HepG2 (cell line): ENCODE measurements at regions not wholly inside any gene's neighbourhood (a gene's known extent, or its start where the extent isn't known, plus 50 kb on each side); places are given as distances from the start of the nearest gene placed in this dataset.

Experiments used
- ATAC-seq: fragments of 200-7000 bp; cut with Tn5 transposase; 3 replicates; pipeline ENCODE4 v1.9.1; 2020; ENCODE audit warnings: mild to moderate bottlenecking, moderate library complexity
- BruUV-seq: library from RNA; stranded (reverse); fragments of 400-500 nt; replicated peaks from 2 replicates; lab custom pipeline; 2021; lab: Mats Ljungman, UMichigan
- CTCF ChIA-PET: fragments of 300-600 bp; formaldehyde crosslinking; extraction: SDS; loops from one replicate; lab custom pipeline; 2021; ENCODE audit warnings: low total read pairs, inconsistent platforms, low intra/inter-chr PET ratio; lab: Yijun Ruan, JAX
- POLR2A ChIA-PET: fragments of 350-600 bp; sonication (Branson Sonifier 250); formaldehyde crosslinking; loops from one replicate; lab custom pipeline; 2020; ENCODE audit warnings: antibody characterized with exemption, inconsistent platforms; lab: Yijun Ruan, JAX
- DNase-seq: peaks from one replicate; pipeline ENCODE4 v3.0.0-alpha.2; 2015; ENCODE audit warnings: low spot score
- FAIRE-seq: peaks from 3 replicates; lab custom pipeline; 2011; peaks lifted over from hg19 to GRCh38; lab: Jason Lieb, UNC
- H2AFZ ChIP-seq: one replicate; pipeline ENCODE4 v1.6.1; 2011; ENCODE audit warnings: low read length, inconsistent platforms
- H3K27ac ChIP-seq: fragments of 300-600 bp; 3 replicates; pipeline ENCODE4 v1.8.0; 2011; ENCODE audit warnings: mixed run types, mild to moderate bottlenecking, mixed read lengths, low read length, inconsistent platforms; ENCODE audit not compliant: insufficient read depth; ENCODE audit errors: extremely low read length
- H3K27me3 ChIP-seq, 2 experiments: fragments of 200-600 bp in 1 of 2; 2 replicates in 1 of 2; 3 replicates in 1 of 2; pipeline versions ENCODE4 v1.6.0 to v1.8.0; 2011; ENCODE audit warnings: low read length in 2 of 2, mild to moderate bottlenecking in 2 of 2, moderate library complexity in 2 of 2, inconsistent platforms in 1 of 2; ENCODE audit not compliant: insufficient read depth in 2 of 2, control insufficient read depth in 1 of 2
- H3K36me3 ChIP-seq, 2 experiments: fragments of 200-600 bp in 1 of 2; replicated peaks in 1 of 2; 2 replicates in 1 of 2; 3 replicates in 1 of 2; pipeline versions ENCODE4 v1.5.1 to v1.8.0; 2011; ENCODE audit warnings: low read length in 2 of 2, inconsistent platforms in 1 of 2; ENCODE audit not compliant: insufficient read depth in 2 of 2, control insufficient read depth in 1 of 2
- H3K4me1 ChIP-seq: 2 replicates; pipeline ENCODE4 v1.5.1; 2012; ENCODE audit warnings: low read length, inconsistent platforms; ENCODE audit not compliant: insufficient read depth
- H3K4me2 ChIP-seq: 2 replicates; pipeline ENCODE4 v1.6.0; 2011; ENCODE audit warnings: low read depth, low read length, inconsistent platforms
- H3K4me3 ChIP-seq, 3 experiments: fragments of 200-600 bp in 1 of 3; sonication (generic), shearing (Covaris generic) in 1 of 3; replicated peaks in 1 of 3; 2 replicates each; pipeline ENCODE4 v1.5.1; 2011 to 2016; ENCODE audit warnings: low read length in 3 of 3, inconsistent platforms in 2 of 3, low read depth in 2 of 3, mild to moderate bottlenecking in 2 of 3, control low read depth in 1 of 3, mixed read lengths in 1 of 3; ENCODE audit not compliant: insufficient read depth in 1 of 3
- H3K79me2 ChIP-seq: one replicate; pipeline ENCODE4 v1.6.1; 2011; ENCODE audit warnings: low read length, inconsistent platforms; ENCODE audit not compliant: insufficient read depth
- H3K9ac ChIP-seq: 2 replicates; pipeline ENCODE4 v1.6.0; 2011; ENCODE audit warnings: mild to moderate bottlenecking, low read depth, low read length, inconsistent platforms; ENCODE audit not compliant: insufficient read depth
- H3K9me3 ChIP-seq: 2 replicates; pipeline ENCODE4 v1.5.1; 2012; ENCODE audit warnings: mild to moderate bottlenecking, low read length
- H4K20me1 ChIP-seq: 2 replicates; pipeline ENCODE4 v1.6.0; 2011; ENCODE audit warnings: inconsistent platforms, mild to moderate bottlenecking, low read length, moderate library complexity; ENCODE audit not compliant: insufficient read depth
- ADNP ChIP-seq: sonication (generic); formaldehyde crosslinking; IDR thresholded peaks from 2 replicates; pipeline ENCODE4 v1.4.0; 2020; ENCODE audit warnings: missing genetic modification reagents
- DNMT1 ChIP-seq: sonication (generic); formaldehyde crosslinking; IDR thresholded peaks from 2 replicates; pipeline ENCODE4 v1.5.1; 2020; ENCODE audit warnings: mild to moderate bottlenecking, missing genetic modification reagents
- E2F5 ChIP-seq: sonication (generic); formaldehyde crosslinking; conservative IDR thresholded peaks from 2 replicates; pipeline ENCODE4 v1.4.0; 2020; ENCODE audit warnings: missing genetic modification reagents
- PCBP2 ChIP-seq: fragments of 200-400 bp; formaldehyde crosslinking; optimal IDR thresholded peaks from 2 replicates; pipeline ENCODE3; 2018; ENCODE audit warnings: low read length, low read depth; ENCODE audit not compliant: poor library complexity, severe bottlenecking
- SMAD1 ChIP-seq: sonication (generic); formaldehyde crosslinking; IDR thresholded peaks from 2 replicates; pipeline ENCODE4 v1.4.0; 2020; ENCODE audit warnings: missing genetic modification reagents, low read depth, mild to moderate bottlenecking, borderline replicate concordance
- TERF1 ChIP-seq: sonication (generic); formaldehyde crosslinking; IDR thresholded peaks from 2 replicates; pipeline ENCODE4 v1.8.0; 2022; ENCODE audit warnings: mild to moderate bottlenecking, missing genetic modification reagents, moderate library complexity
- U2AF2 ChIP-seq: fragments of 200-400 bp; formaldehyde crosslinking; IDR thresholded peaks from 2 replicates; pipeline ENCODE4 v1.6.1; 2017; ENCODE audit warnings: low read depth, mild to moderate bottlenecking, low read length
- ZNF275 ChIP-seq: sonication (generic); formaldehyde crosslinking; IDR thresholded peaks from 2 replicates; pipeline ENCODE4 v1.8.0; 2022; ENCODE audit warnings: missing genetic modification reagents, mild to moderate bottlenecking, inconsistent platforms, borderline replicate concordance
- ZNF333 ChIP-seq: sonication (generic); formaldehyde crosslinking; IDR thresholded peaks from 2 replicates; pipeline ENCODE4 v1.4.0; 2020; ENCODE audit warnings: mild to moderate bottlenecking, missing genetic modification reagents, borderline replicate concordance
- ZNF382 ChIP-seq: sonication (generic); formaldehyde crosslinking; IDR thresholded peaks from 2 replicates; pipeline ENCODE4 v1.5.0; 2020; ENCODE audit warnings: missing genetic modification reagents, mild to moderate bottlenecking, borderline replicate concordance
- ZSCAN29 ChIP-seq: sonication (generic); formaldehyde crosslinking; conservative IDR thresholded peaks from 2 replicates; pipeline ENCODE4 v1.4.0; 2020; ENCODE audit warnings: mild to moderate bottlenecking, missing genetic modification reagents
- WGBS: methylation state at CpG from one replicate; pipeline ENCODE4 v1.1.6; 2017; ENCODE audit warnings: low lambda C conversion rate; 5-methylcytosine and 5-hydroxymethylcytosine counted together
- in situ Hi-C: cut with HindIII; loops from 2 replicates; pipeline ENCODE4 v1.10.0; 2017; ENCODE audit warnings: low pct_unique_long_range_greater_than_20kb; ENCODE audit not compliant: extremely low pct_ligation_motif_present
- intact Hi-C: fragments of 100-400 bp; cut with micrococcal nuclease; formaldehyde crosslinking; loops from one replicate; pipeline ENCODE4 v1.10.0; 2022; ENCODE audit not compliant: unreplicated experiment

- intact Hi-C loops: no loop called here
- H3K27me3 ChIP-seq: no peaks in the 10 kb centered on the region
- no peaks in the 10 kb centered on the region for H4K20me1 ChIP-seq
- no peak overlapping the region for H3K4me3 ChIP-seq
- no peaks in the 10 kb centered on the region for H3K36me3 ChIP-seq
- no peaks in the 10 kb centered on the region for H3K79me2 ChIP-seq
- no peak overlapping the region for H3K4me2 ChIP-seq
- ChIA-PET POLR2A (no interaction called here), CTCF (no interaction called here)
- no peaks in the 10 kb centered on the region for H3K4me1 ChIP-seq
- TF ChIP-seq SMAD1 (CRISPR knock-in tag) (no peak), ZNF333 (CRISPR knock-in tag) (no peak)
- no peaks in the 10 kb centered on the region for H3K9me3 ChIP-seq
- ATAC-seq: no peak
- DNase-seq: no peak
- H2AFZ ChIP-seq: no peak overlapping the region
- no peak overlapping the region for H3K9ac ChIP-seq
- no peak overlapping the region for H3K27ac ChIP-seq
- BruUV-seq: no TSS peak
- no peak for FAIRE-seq
- in situ Hi-C loops: no loop called here
These were observed 458.6 kb downstream of the MAFB start for GRCh38 chr20:40230486-40230885.

- H3K4me1 ChIP-seq: no peaks in the 10 kb centered on the region
- H3K79me2 ChIP-seq: no peaks in the 10 kb centered on the region
- ChIA-PET CTCF (no interaction called here), POLR2A (no interaction called here)
- DNase-seq (no peak), ATAC-seq (no peak), FAIRE-seq (no peak)
- no peaks in the 10 kb centered on the region for H3K36me3 ChIP-seq
- 0% methylated on average over 2 of the region's 2 CpGs for WGBS
- H3K4me2 ChIP-seq: no peak overlapping the region
- no peak overlapping the region for H3K4me3 ChIP-seq
- no peak overlapping the region for H3K27ac ChIP-seq
- BruUV-seq: no TSS peak
- no peaks in the 10 kb centered on the region for H4K20me1 ChIP-seq
- no peaks in the 10 kb centered on the region for H3K27me3 ChIP-seq
- H3K9me3 ChIP-seq: 0 out of 2 replicates have a peak, but pooled peaks cover 4% of the 10 kb centered on the region
- intact Hi-C loops (no loop called here), in situ Hi-C loops (no loop called here)
- no peak overlapping the region for H2AFZ ChIP-seq
- no peak overlapping the region for H3K9ac ChIP-seq
- TF ChIP-seq TERF1 (CRISPR knock-in tag) (no peak), PCBP2 (no peak), U2AF2 (no peak), DNMT1 (CRISPR knock-in tag) (no peak), ADNP (CRISPR knock-in tag) (no peak), ZSCAN29 (CRISPR knock-in tag) (no peak), ZNF382 (no peak), E2F5 (no peak), ZNF275 (CRISPR knock-in tag) (no peak)
These were observed 463.4 kb downstream of the MAFB start for GRCh38 chr20:40225596-40225995.
